HCT116 (cell line): ENCODE measurements at regions not wholly inside any gene's neighbourhood (a gene's known extent, or its start where the extent isn't known, plus 50 kb on each side); places are given as distances from the start of the nearest gene placed in this dataset.

Experiments
- ATAC-seq: fragments of 200-7000 bp; cut with Tn5 transposase; 2 replicates; pipeline ENCODE4 v1.9.1; 2020; ENCODE audit warnings: mild to moderate bottlenecking, moderate library complexity
- BruUV-seq: library from RNA; stranded (reverse); fragments of 400-500 nt; replicated peaks from 2 replicates; lab custom pipeline; 2021; lab: Mats Ljungman, UMichigan
- CTCF ChIA-PET: fragments of 300-600 bp; sonication (Branson Sonifier 250); formaldehyde crosslinking; loops from one replicate; lab custom pipeline; 2021; ENCODE audit warnings: antibody characterized with exemption; lab: Charles Lee
- POLR2A ChIA-PET: fragments of 300-600, 350-600 bp; sonication (Branson Sonifier 250); formaldehyde crosslinking; loops from one replicate; lab custom pipeline; 2021; ENCODE audit warnings: antibody characterized with exemption; lab: Charles Lee
- RAD21 ChIA-PET, 2 experiments: fragments of 300-600 bp; sonication (Branson Sonifier 250); formaldehyde crosslinking; loops; one replicate each; lab custom pipeline; 2023; ENCODE audit warnings: low total read pairs in 2 of 2; ENCODE audit not compliant: uncharacterized antibody in 2 of 2, unreplicated experiment in 2 of 2, low non-redundant PET in 1 of 2; lab: Charles Lee
- DNase-seq: peaks from one replicate; pipeline ENCODE4 v3.0.0-alpha.2; 2010; ENCODE audit warnings: low read depth, low spot score
- H2AFZ ChIP-seq: fragments of 200-600 bp; shearing (Covaris generic), sonication (generic); 2 replicates; pipeline ENCODE4 v1.6.1; 2017; ENCODE audit warnings: low read depth, mixed run types, mixed read lengths, antibody characterized with exemption, low read length; ENCODE audit not compliant: poor library complexity, severe bottlenecking
- H3K27ac ChIP-seq: 2 replicates; pipeline ENCODE4 v1.5.1; 2012; ENCODE audit warnings: low read depth, low read length
- H3K27me3 ChIP-seq: fragments of 200-600 bp; sonication (generic); 2 replicates; pipeline ENCODE4 v1.6.1; 2016; ENCODE audit warnings: mixed run types, low read length, mixed read lengths; ENCODE audit not compliant: insufficient read depth
- H3K36me3 ChIP-seq, 2 experiments: fragments of 200-500 bp in 1 of 2; fragments of 200-600 bp in 1 of 2; sonication (Bioruptor generic) in 1 of 2; sonication (generic) in 1 of 2; 2 replicates each; pipeline versions ENCODE4 v1.5.1 to v1.6.1; 2014 to 2016; ENCODE audit warnings: low read length in 2 of 2, inconsistent platforms in 1 of 2, mixed read lengths in 1 of 2, mixed run types in 1 of 2; ENCODE audit not compliant: insufficient read depth in 2 of 2, control insufficient read depth in 1 of 2
- H3K4me1 ChIP-seq, 2 experiments: fragments of 200-600 bp in 1 of 2; sonication (generic) in 1 of 2; 2 replicates each; pipeline versions ENCODE4 v1.5.1 to v1.6.1; 2012 to 2017; ENCODE audit warnings: low read length in 2 of 2, inconsistent platforms in 1 of 2, mild to moderate bottlenecking in 1 of 2, mixed read lengths in 1 of 2, mixed run types in 1 of 2, moderate library complexity in 1 of 2; ENCODE audit not compliant: insufficient read depth in 2 of 2, control insufficient read depth in 1 of 2
- H3K4me2 ChIP-seq: fragments of 200-600 bp; sonication (generic); 2 replicates; pipeline ENCODE4 v1.6.1; 2017; ENCODE audit warnings: mixed run types, low read length, mixed read lengths
- H3K4me3 ChIP-seq, 2 experiments: fragments of 200-600 bp in 1 of 2; sonication (generic) in 1 of 2; replicated peaks in 1 of 2; 2 replicates each; pipeline ENCODE4 v1.5.1; 2011 to 2016; ENCODE audit warnings: low read length in 2 of 2, control low read depth in 1 of 2, low read depth in 1 of 2, mild to moderate bottlenecking in 1 of 2, mixed read lengths in 1 of 2, mixed run types in 1 of 2
- H3K79me2 ChIP-seq: fragments of 200-600 bp; sonication (generic); 2 replicates; pipeline ENCODE4 v1.6.1; 2017; ENCODE audit warnings: mild to moderate bottlenecking, mixed run types, low read length, moderate library complexity, mixed read lengths; ENCODE audit not compliant: insufficient read depth
- H3K9ac ChIP-seq: fragments of 200-600 bp; sonication (generic); 2 replicates; pipeline ENCODE4 v1.6.1; 2016; ENCODE audit warnings: low read length, mixed read lengths
- H3K9me2 ChIP-seq: fragments of 200-600 bp; sonication (generic), shearing (Covaris generic); 2 replicates; pipeline ENCODE4 v1.6.1; 2017; ENCODE audit warnings: mixed run types, mild to moderate bottlenecking, moderate library complexity; ENCODE audit not compliant: insufficient read depth
- H3K9me3 ChIP-seq, 2 experiments: fragments of 200-500 bp in 1 of 2; fragments of 200-600 bp in 1 of 2; sonication (Bioruptor generic) in 1 of 2; sonication (generic) in 1 of 2; 2 replicates each; pipeline ENCODE4 v1.6.1; 2014 to 2017; ENCODE audit warnings: low read length in 2 of 2, mixed read lengths in 2 of 2, inconsistent platforms in 1 of 2, low read depth in 1 of 2, mild to moderate bottlenecking in 1 of 2, mixed run types in 1 of 2, moderate library complexity in 1 of 2; ENCODE audit not compliant: control insufficient read depth in 1 of 2, insufficient read depth in 1 of 2
- H4K20me1 ChIP-seq: fragments of 200-600 bp; sonication (generic), shearing (Covaris generic); 2 replicates; pipeline ENCODE4 v1.6.1; 2017; ENCODE audit warnings: mixed run types, mild to moderate bottlenecking, moderate library complexity; ENCODE audit not compliant: insufficient read depth
- ATF3 ChIP-seq: IDR thresholded peaks from 2 replicates; pipeline ENCODE4 v1.6.1; 2012
- CBX3 ChIP-seq: IDR thresholded peaks from 2 replicates; pipeline ENCODE4 v1.6.1; 2012; ENCODE audit warnings: low read depth
- CTCF ChIP-seq, 3 experiments: fragments of 200-600 bp in 1 of 3; sonication (generic) in 1 of 3; IDR thresholded peaks in 2 of 3; conservative IDR thresholded peaks in 1 of 3; 2 replicates each; pipeline ENCODE4 v1.5.1; 2012 to 2017; ENCODE audit warnings: low read depth in 2 of 3, low read length in 2 of 3, antibody characterized with exemption in 1 of 3, borderline replicate concordance in 1 of 3, control low read depth in 1 of 3, mild to moderate bottlenecking in 1 of 3, mixed read lengths in 1 of 3, mixed run types in 1 of 3, moderate library complexity in 1 of 3; ENCODE audit not compliant: insufficient read depth in 1 of 3
- EGR1 ChIP-seq: IDR thresholded peaks from 2 replicates; pipeline ENCODE4 v1.6.1; 2012; ENCODE audit warnings: low read depth
- ELF1 ChIP-seq: IDR thresholded peaks from 2 replicates; pipeline ENCODE4 v1.6.1; 2012; ENCODE audit warnings: low read depth, borderline replicate concordance
- EZH2 ChIP-seq: fragments of 200-600 bp; sonication (generic); IDR thresholded peaks from 2 replicates; pipeline ENCODE4 v1.6.1; 2017; ENCODE audit warnings: antibody characterized with exemption, mixed run types
- EZH2phosphoT487 ChIP-seq: fragments of 200-600 bp; IDR thresholded peaks from 2 replicates; pipeline ENCODE4 v1.6.1; 2018; ENCODE audit warnings: antibody characterized with exemption, borderline replicate concordance
- FOSL1 ChIP-seq: IDR thresholded peaks from 2 replicates; pipeline ENCODE4 v1.6.1; 2012; ENCODE audit warnings: low read depth
- JUND ChIP-seq: IDR thresholded peaks from 2 replicates; pipeline ENCODE4 v1.6.1; 2012
- POLR2A ChIP-seq: IDR thresholded peaks from 2 replicates; pipeline ENCODE4 v1.7.0; 2011; ENCODE audit warnings: borderline replicate concordance; ENCODE audit not compliant: insufficient read depth, insufficient read length; ENCODE audit errors: extremely low read depth
- POLR2AphosphoS5 ChIP-seq: IDR thresholded peaks from 2 replicates; pipeline ENCODE4 v1.6.1; 2011; ENCODE audit warnings: mild to moderate bottlenecking, low read depth, low read length, moderate library complexity
- REST ChIP-seq: IDR thresholded peaks from 2 replicates; pipeline ENCODE4 v1.6.1; 2012; ENCODE audit warnings: low read depth
- SIN3A ChIP-seq: IDR thresholded peaks from 2 replicates; pipeline ENCODE4 v1.6.1; 2012; ENCODE audit warnings: low read depth
- SP1 ChIP-seq: IDR thresholded peaks from 2 replicates; pipeline ENCODE4 v1.6.1; 2012; ENCODE audit warnings: low read depth
- SRF ChIP-seq: IDR thresholded peaks from 2 replicates; pipeline ENCODE4 v1.6.1; 2012; ENCODE audit warnings: low read depth
- TCF7L2 ChIP-seq: IDR thresholded peaks from 2 replicates; pipeline ENCODE4 v1.7.0; 2011; ENCODE audit warnings: borderline replicate concordance, inconsistent platforms; ENCODE audit not compliant: insufficient read depth, insufficient read length; ENCODE audit errors: extremely low read depth
- ZFX ChIP-seq: fragments of 450-650 bp; IDR thresholded peaks from 2 replicates; pipeline ENCODE4 v1.6.1; 2017
- ZNF274 ChIP-seq: fragments of 200-500 bp; sonication (Bioruptor generic); IDR thresholded peaks from 2 replicates; pipeline ENCODE4 v1.6.1; 2014; ENCODE audit warnings: mild to moderate bottlenecking, low read depth, low read length, inconsistent platforms
- intact Hi-C: fragments of 100-400 bp; cut with micrococcal nuclease; formaldehyde crosslinking; loops from 2 replicates; pipeline ENCODE4 v1.10.0; 2022

GRCh38 chr6:65927141-65927540 lies 220.1 kb upstream of the EYS start:
- Histone ChIP-seq H3K27me3 (no peaks in the 10 kb centered on the region), H3K9me2 (no peaks in the 10 kb centered on the region), H3K79me2 (no peaks in the 10 kb centered on the region), H2AFZ (no peak overlapping the region), H3K4me3 (no peak overlapping the region), H3K4me1 (no peaks in the 10 kb centered on the region), H3K36me3 (no peaks in the 10 kb centered on the region), H4K20me1 (no peaks in the 10 kb centered on the region), H3K9me3 (peaks cover 8 to 14% of the 10 kb centered on the region in 2 experiments; a peak in 2 of 4 replicates), H3K9ac (no peak overlapping the region), H3K4me2 (no peak overlapping the region)
- intact Hi-C loops: no loop called here
- POLR2A ChIA-PET: no interaction called here
- DNase-seq (no peak), ATAC-seq (no peak)
- no TSS peak for BruUV-seq
- CTCF ChIA-PET: no interaction called here
- TF ChIP-seq SP1: no peak
- TF ChIP-seq, all 23 proteins: peak for 0
- no peak overlapping the region for H3K27ac ChIP-seq
- RAD21 ChIA-PET: no interaction called here

GRCh38 chr6:65924411-65924810 lies 217.4 kb upstream of the EYS start:
- no peaks in the 10 kb centered on the region for H3K9me2 ChIP-seq
- RAD21 ChIA-PET: no interaction called here
- CTCF ChIA-PET: no interaction called here
- H4K20me1 ChIP-seq: no peaks in the 10 kb centered on the region
- H3K9me3 ChIP-seq: peaks cover 8 to 10% of the 10 kb centered on the region in 2 experiments; a peak in 2 of 4 replicates
- POLR2A ChIA-PET: no interaction called here
- no peak overlapping the region for H3K4me2 ChIP-seq
- no TSS peak for BruUV-seq
- no peak for ATAC-seq
- H3K4me3 ChIP-seq: no peak overlapping the region
- no peaks in the 10 kb centered on the region for H3K27me3 ChIP-seq
- no peak for DNase-seq
- H3K36me3 ChIP-seq: no peaks in the 10 kb centered on the region
- no peaks in the 10 kb centered on the region for H3K4me1 ChIP-seq
- no peak overlapping the region for H3K9ac ChIP-seq
- H3K27ac ChIP-seq: no peak overlapping the region
- H2AFZ ChIP-seq: no peak overlapping the region
- no peaks in the 10 kb centered on the region for H3K79me2 ChIP-seq
- intact Hi-C loops: no loop called here
- no peak for TF ChIP-seq EZH2
- no peak for TF ChIP-seq EZH2phosphoT487
- no peak for TF ChIP-seq ZFX
- TF ChIP-seq SP1: no peak
- no peak for TF ChIP-seq ELF1
- no peak for TF ChIP-seq ZNF274
- no peak for TF ChIP-seq CTCF (IDR thresholded peaks at IDR 0.05 in 2 of 3, conservative IDR thresholded peaks at IDR 0.05 in 1 of 3; ENCODE audit: borderline replicate concordance in 1 of 3, insufficient read depth in 1 of 3, low read depth in 2 of 3, low read length in 2 of 3)
- TF ChIP-seq POLR2AphosphoS5: no peak
- no peak for TF ChIP-seq CBX3
- no peak for TF ChIP-seq SIN3A
- TF ChIP-seq SRF: no peak
- no peak for TF ChIP-seq ATF3
- TF ChIP-seq JUND: no peak
- TF ChIP-seq REST: no peak
- TF ChIP-seq EGR1: no peak
- no peak for TF ChIP-seq TCF7L2
- no peak for TF ChIP-seq POLR2A
- TF ChIP-seq FOSL1: no peak
